ENCODE measurements at regions not wholly inside any gene's neighbourhood (a gene's known extent, or its start where the extent isn't known, plus 50 kb on each side); places are given as distances from the start of the nearest gene placed in this dataset.

GRCh38 chr4:129972257-129972656 lies 876.3 kb downstream of the C4orf33 start:
- TF ChIP-seq POLR2A (IDR thresholded peaks at IDR 0.05) = no peak
- no peak for TF ChIP-seq CTCF (IDR thresholded peaks at IDR 0.05)
